ENCODE measurements at regions not wholly inside any gene's neighbourhood (a gene's known extent, or its start where the extent isn't known, plus 50 kb on each side); places are given as distances from the start of the nearest gene placed in this dataset.
"Not testable (repeated sequence)": the region's sequence is repeated elsewhere in the genome, so short reads cannot be mapped to it uniquely, and the experiment has no call there.

GRCh38 chr2:236785611-236786057, 216.0 kb downstream of the ACKR3 start:
- H3K4me3 ChIP-seq = no peak overlapping the region
- H3K36me3 ChIP-seq = no peaks in the 10 kb centered on the region
- TF ChIP-seq EP300 (IDR thresholded peaks at IDR 0.05) = no peak
- no peak for TF ChIP-seq POLR2A (IDR thresholded peaks at IDR 0.05)
- no peak for TF ChIP-seq CTCF (IDR thresholded peaks at IDR 0.05)
- H3K9me3 ChIP-seq = no peaks in the 10 kb centered on the region
- WGBS, 3 donors = 23 to 26% (median 24%) methylated on average over 6 of the region's 6 CpGs
- intact Hi-C loops (cut with DNase I) = no loop called here
- no peaks in the 10 kb centered on the region for H3K27me3 ChIP-seq
- H3K27ac ChIP-seq = no peak overlapping the region
- no peak for DNase-seq
- H3K4me1 ChIP-seq (ENCODE audit: insufficient read depth) = no peaks in the 10 kb centered on the region

DNA sequence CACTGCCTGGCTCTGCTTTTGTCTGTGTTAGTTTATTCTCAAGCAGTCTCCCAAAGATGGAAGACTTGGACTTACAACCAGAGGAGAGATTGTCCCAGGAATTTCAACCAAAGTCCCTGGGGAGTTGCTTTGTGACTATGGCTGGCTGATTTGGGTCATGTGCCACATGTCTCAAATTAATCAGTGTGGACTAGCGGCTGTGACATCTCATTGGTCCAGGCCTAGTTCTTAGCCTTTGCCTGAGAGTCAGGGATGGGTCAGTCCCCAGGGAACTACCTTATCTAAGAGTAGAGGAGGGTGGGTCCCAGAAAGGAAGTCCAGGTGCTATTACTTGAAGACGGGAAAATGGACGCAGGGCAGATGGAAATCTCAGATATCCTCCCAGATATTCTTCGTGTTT, 217.1 kb downstream of the ACKR3 start:
- 88 to 94% (median 90%) methylated on average over 4 of the region's 4 CpGs for WGBS, 3 donors
- no peak for DNase-seq

GRCh38 chr2:236787376-236787775, 217.8 kb downstream of the ACKR3 start:
- H3K27ac ChIP-seq; H3K27me3 ChIP-seq; intact Hi-C loops (cut with DNase I); H3K4me3 ChIP-seq; H3K36me3 ChIP-seq; DNase-seq; H3K4me1 ChIP-seq (ENCODE audit: insufficient read depth); H3K9me3 ChIP-seq: not testable (repeated sequence)
- 76 to 85% (median 78%) methylated on average over 5 of the region's 5 CpGs for WGBS, 3 donors

More for the DNA sequence above, 217.1 kb downstream of the ACKR3 start:
- H3K27me3 ChIP-seq = no peaks in the 10 kb centered on the region
- no peaks in the 10 kb centered on the region for H3K36me3 ChIP-seq
- no peak overlapping the region for H3K4me3 ChIP-seq
- no peaks in the 10 kb centered on the region for H3K9me3 ChIP-seq
- no peaks in the 10 kb centered on the region for H3K4me1 ChIP-seq (ENCODE audit: insufficient read depth)
- no peak overlapping the region for H3K27ac ChIP-seq
- no peak for TF ChIP-seq EP300 (IDR thresholded peaks at IDR 0.05)
- no peak for TF ChIP-seq POLR2A (IDR thresholded peaks at IDR 0.05)
- TF ChIP-seq CTCF (IDR thresholded peaks at IDR 0.05) = no peak
- intact Hi-C loops (cut with DNase I) = no loop called here

DNA sequence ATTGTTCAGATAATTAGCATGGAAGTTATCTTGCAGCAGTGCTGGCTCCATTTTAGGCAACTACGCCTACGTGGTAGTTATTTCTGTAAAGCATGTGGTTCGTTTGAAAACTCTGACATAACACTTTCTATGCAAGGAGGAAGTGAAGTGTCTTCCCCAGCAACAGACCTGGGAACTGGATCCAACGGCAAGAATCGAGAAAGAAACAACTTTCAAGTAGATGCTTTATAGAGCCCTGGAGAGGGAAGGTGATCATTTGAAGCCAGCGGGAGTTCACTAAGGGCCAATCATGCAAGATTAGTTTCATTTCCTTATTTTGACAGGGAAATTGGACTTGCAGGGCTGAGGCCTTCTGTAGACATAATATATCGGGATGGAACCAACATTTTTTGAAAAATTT, 218.3 kb downstream of the ACKR3 start:
- Histone ChIP-seq H3K9me3 (no peaks in the 10 kb centered on the region), H3K4me3 (no peak overlapping the region), H3K4me1 (ENCODE audit: insufficient read depth) (no peaks in the 10 kb centered on the region), H3K27me3 (no peaks in the 10 kb centered on the region), H3K36me3 (no peaks in the 10 kb centered on the region), H3K27ac (no peak overlapping the region)
- intact Hi-C loops (cut with DNase I) = no loop called here
- TF ChIP-seq CTCF (IDR thresholded peaks at IDR 0.05) = no peak
- TF ChIP-seq EP300 (IDR thresholded peaks at IDR 0.05) = no peak
- no peak for TF ChIP-seq POLR2A (IDR thresholded peaks at IDR 0.05)
- 38 to 44% (median 39%) methylated on average over 7 of the region's 7 CpGs for WGBS, 3 donors
- no peak for DNase-seq

- Histone ChIP-seq H3K27ac (no peak overlapping the region), H3K9me3 (no peaks in the 10 kb centered on the region), H3K36me3 (no peaks in the 10 kb centered on the region), H3K27me3 (no peaks in the 10 kb centered on the region), H3K4me3 (no peak overlapping the region), H3K4me1 (ENCODE audit: insufficient read depth) (no peaks in the 10 kb centered on the region)
- WGBS, 3 donors = 40 to 49% (median 43%) methylated on average over 6 of the region's 6 CpGs
- no peak for TF ChIP-seq EP300 (IDR thresholded peaks at IDR 0.05)
- TF ChIP-seq CTCF (IDR thresholded peaks at IDR 0.05) = no peak
- TF ChIP-seq POLR2A (IDR thresholded peaks at IDR 0.05) = no peak
- no peak for DNase-seq
- intact Hi-C loops (cut with DNase I) = no loop called here
Observed at GRCh38 chr2:236790963-236791362, 221.3 kb downstream of the ACKR3 start.

All from ovary (tissue), 7 donors.